ENCODE measurements at regions not wholly inside any gene's neighbourhood (a gene's known extent, or its start where the extent isn't known, plus 50 kb on each side); places are given as distances from the start of the nearest gene placed in this dataset.

DNA sequence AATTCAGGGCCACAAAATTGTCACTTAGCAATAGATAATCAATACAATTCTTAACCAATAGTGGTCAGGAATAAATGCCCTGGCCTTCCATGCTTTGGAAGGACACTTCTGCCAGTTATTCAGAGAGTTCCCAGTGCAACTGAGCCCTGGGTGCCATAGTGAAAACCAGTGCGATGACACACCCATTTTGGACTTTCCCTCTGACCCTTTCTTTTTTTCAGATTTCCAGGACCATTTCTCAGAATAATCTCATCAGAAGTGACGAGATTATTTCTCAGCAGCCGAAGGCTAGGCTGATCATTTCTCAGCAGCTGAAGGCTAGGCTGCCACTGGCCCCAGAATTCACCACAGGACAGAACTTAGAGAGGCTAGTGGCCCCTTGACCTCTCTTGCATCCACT lies 106.6 kb upstream of the MYCN start:
- peaks cover 5% of the 10 kb centered on the region for H3K36me3 Mint-ChIP-seq (ENCODE audit: insufficient read depth, unreplicated experiment)
- intact Hi-C loops (cut with micrococcal nuclease; ENCODE audit: unreplicated experiment), result no loop called here
- ChIA-PET CTCF (no interaction called here), POLR2A (no interaction called here)
- Histone ChIP-seq H3K4me1 (peaks cover 11% of the 10 kb centered on the region; the same call in 1 of the 2 replicates), H3K4me3 (ENCODE audit: low read depth, low read length) (no peak overlapping the region), H3K9me3 (no peaks in the 10 kb centered on the region), H3K36me3 (ENCODE audit: control insufficient read depth, insufficient read depth, low read length) (no peaks in the 10 kb centered on the region), H3K27me3 (replicated peaks; ENCODE audit: control insufficient read depth, insufficient read depth, low read length) (no peaks in the 10 kb centered on the region)
- BruUV-seq (replicated peaks), result no TSS peak
- H3K27me3 Mint-ChIP-seq (ENCODE audit: insufficient read depth, unreplicated experiment), result no peaks in the 10 kb centered on the region
- H3K4me3 Mint-ChIP-seq (ENCODE audit: unreplicated experiment), result no peak overlapping the region
- DNase-seq, result no peak
- H3K27ac Mint-ChIP-seq (ENCODE audit: unreplicated experiment), result no peak overlapping the region
- TF ChIP-seq, protein P1, sequence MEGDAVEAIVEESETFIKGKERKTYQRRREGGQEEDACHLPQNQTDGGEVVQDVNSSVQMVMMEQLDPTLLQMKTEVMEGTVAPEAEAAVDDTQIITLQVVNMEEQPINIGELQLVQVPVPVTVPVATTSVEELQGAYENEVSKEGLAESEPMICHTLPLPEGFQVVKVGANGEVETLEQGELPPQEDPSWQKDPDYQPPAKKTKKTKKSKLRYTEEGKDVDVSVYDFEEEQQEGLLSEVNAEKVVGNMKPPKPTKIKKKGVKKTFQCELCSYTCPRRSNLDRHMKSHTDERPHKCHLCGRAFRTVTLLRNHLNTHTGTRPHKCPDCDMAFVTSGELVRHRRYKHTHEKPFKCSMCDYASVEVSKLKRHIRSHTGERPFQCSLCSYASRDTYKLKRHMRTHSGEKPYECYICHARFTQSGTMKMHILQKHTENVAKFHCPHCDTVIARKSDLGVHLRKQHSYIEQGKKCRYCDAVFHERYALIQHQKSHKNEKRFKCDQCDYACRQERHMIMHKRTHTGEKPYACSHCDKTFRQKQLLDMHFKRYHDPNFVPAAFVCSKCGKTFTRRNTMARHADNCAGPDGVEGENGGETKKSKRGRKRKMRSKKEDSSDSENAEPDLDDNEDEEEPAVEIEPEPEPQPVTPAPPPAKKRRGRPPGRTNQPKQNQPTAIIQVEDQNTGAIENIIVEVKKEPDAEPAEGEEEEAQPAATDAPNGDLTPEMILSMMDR (IDR thresholded peaks at IDR 0.05; ENCODE audit: insufficient read depth in 1 of 2, low read depth in 1 of 2, low read length in 1 of 2, severe bottlenecking in 1 of 2, unreplicated experiment in 1 of 2), result no peak
- H3K4me1 Mint-ChIP-seq (ENCODE audit: low read depth, unreplicated experiment), result peaks cover 16% of the 10 kb centered on the region
- peaks cover 12% of the 10 kb centered on the region for H3K9me3 Mint-ChIP-seq (ENCODE audit: unreplicated experiment)

DNA sequence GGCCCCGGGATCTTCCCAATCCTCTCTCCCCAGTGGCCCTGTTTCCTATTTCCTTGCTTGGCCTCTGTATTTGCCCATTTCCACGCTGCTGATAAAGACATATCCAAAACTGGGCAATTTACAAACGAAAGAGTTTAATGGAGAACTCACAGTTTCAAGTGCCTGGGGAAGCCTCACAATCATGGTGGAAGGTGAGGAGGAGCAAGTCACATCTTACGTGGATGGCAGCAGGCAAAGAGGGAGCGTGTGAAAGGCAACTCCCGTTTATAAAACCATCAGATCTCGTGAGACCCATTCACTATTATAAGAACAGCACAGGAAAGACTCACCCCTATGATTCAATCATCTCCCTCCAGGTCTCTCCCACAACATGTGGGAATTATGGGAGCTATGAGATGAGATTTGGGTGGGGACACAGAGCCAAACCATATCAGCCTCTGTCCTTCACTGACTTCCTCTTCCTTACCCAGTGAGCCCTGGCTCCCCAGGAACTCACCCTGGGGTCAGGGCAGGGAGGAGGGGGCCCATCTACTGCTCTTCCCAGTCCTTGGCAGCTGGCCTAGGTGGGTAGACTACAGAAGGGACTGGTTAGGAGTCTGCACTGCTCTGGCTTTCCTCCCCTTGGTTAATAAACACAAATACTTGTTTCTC lies 105.8 kb upstream of the MYCN start:
- H3K27me3 ChIP-seq (replicated peaks; ENCODE audit: control insufficient read depth, insufficient read depth, low read length), result no peaks in the 10 kb centered on the region
- DNase-seq, result no peak
- BruUV-seq (replicated peaks), result no TSS peak
- Mint-ChIP-seq H3K36me3 (ENCODE audit: insufficient read depth, unreplicated experiment) (no peaks in the 10 kb centered on the region), H3K27me3 (ENCODE audit: insufficient read depth, unreplicated experiment) (no peaks in the 10 kb centered on the region), H3K9me3 (ENCODE audit: unreplicated experiment) (peaks cover 10% of the 10 kb centered on the region), H3K27ac (ENCODE audit: unreplicated experiment) (no peak overlapping the region), H3K4me1 (ENCODE audit: low read depth, unreplicated experiment) (peaks cover 20% of the 10 kb centered on the region), H3K4me3 (ENCODE audit: unreplicated experiment) (no peak overlapping the region)
- no peak overlapping the region for H3K4me3 ChIP-seq (ENCODE audit: low read depth, low read length)
- intact Hi-C loops (cut with micrococcal nuclease; ENCODE audit: unreplicated experiment), result no loop called here
- POLR2A ChIA-PET, result no interaction called here
- CTCF ChIA-PET, result no interaction called here
- TF ChIP-seq, protein P1 (IDR thresholded peaks at IDR 0.05; ENCODE audit: insufficient read depth in 1 of 2, low read depth in 1 of 2, low read length in 1 of 2, severe bottlenecking in 1 of 2, unreplicated experiment in 1 of 2), result no peak
- H3K36me3 ChIP-seq (ENCODE audit: control insufficient read depth, insufficient read depth, low read length), result no peaks in the 10 kb centered on the region
- peaks cover 15% of the 10 kb centered on the region; the same call in 1 of the 2 replicates for H3K4me1 ChIP-seq
- no peaks in the 10 kb centered on the region for H3K9me3 ChIP-seq

DNA sequence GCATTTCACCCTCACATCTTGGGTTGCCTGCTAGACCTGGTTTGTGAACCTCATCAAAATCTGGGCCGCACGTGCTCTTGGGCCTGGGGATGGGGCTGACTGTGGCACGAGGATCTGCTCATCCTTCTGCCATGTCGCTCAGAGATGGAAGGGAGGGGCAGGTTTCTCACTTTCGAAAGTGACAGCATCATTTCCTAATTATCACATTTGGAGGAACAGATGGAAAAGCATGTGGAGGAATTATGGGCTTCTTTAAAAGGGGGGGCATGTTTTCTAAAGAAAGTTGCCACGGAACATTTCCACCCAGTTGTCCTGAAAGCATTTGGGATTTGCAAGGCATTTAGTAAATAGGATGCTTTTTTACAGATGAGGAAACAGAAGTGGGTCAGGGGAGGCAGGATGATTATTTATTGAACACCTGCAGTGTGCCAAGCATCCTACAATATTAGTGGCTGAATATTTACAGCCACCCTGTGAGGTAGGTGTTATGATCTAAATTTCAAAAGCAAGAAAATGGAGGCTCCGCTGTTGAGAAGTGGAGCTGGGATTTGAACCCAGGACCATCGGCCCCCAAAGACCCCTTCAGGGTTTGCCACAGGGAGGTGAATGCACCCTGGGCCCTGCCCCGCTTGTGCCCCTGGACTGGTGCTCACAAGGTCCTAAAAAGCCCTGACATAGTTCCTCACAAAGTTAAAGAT lies 104.2 kb upstream of the MYCN start:
- no TSS peak for BruUV-seq (replicated peaks)

More for the DNA sequence above, 104.2 kb upstream of the MYCN start:
- Mint-ChIP-seq H3K4me3 (ENCODE audit: unreplicated experiment) (no peak overlapping the region), H3K9me3 (ENCODE audit: unreplicated experiment) (peaks cover 9% of the 10 kb centered on the region), H3K27me3 (ENCODE audit: insufficient read depth, unreplicated experiment) (no peaks in the 10 kb centered on the region), H3K36me3 (ENCODE audit: insufficient read depth, unreplicated experiment) (no peaks in the 10 kb centered on the region), H3K4me1 (ENCODE audit: low read depth, unreplicated experiment) (peaks cover 14% of the 10 kb centered on the region), H3K27ac (ENCODE audit: unreplicated experiment) (no peak overlapping the region)
- ChIA-PET POLR2A (no interaction called here), CTCF (no interaction called here)
- Histone ChIP-seq H3K36me3 (ENCODE audit: control insufficient read depth, insufficient read depth, low read length) (no peaks in the 10 kb centered on the region), H3K4me1 (peaks cover 16% of the 10 kb centered on the region; the same call in 1 of the 2 replicates), H3K4me3 (ENCODE audit: low read depth, low read length) (no peak overlapping the region), H3K9me3 (no peaks in the 10 kb centered on the region), H3K27me3 (replicated peaks; ENCODE audit: control insufficient read depth, insufficient read depth, low read length) (no peaks in the 10 kb centered on the region)
- TF ChIP-seq, protein P1 (IDR thresholded peaks at IDR 0.05; ENCODE audit: insufficient read depth in 1 of 2, low read depth in 1 of 2, low read length in 1 of 2, severe bottlenecking in 1 of 2, unreplicated experiment in 1 of 2), result no peak
- DNase-seq, result no peak
- intact Hi-C loops (cut with micrococcal nuclease; ENCODE audit: unreplicated experiment), result no loop called here
